ENCODE measurements at regions not wholly inside any gene's neighbourhood (a gene's known extent, or its start where the extent isn't known, plus 50 kb on each side); places are given as distances from the start of the nearest gene placed in this dataset.

GRCh38 chr3:160152638-160153037 is 72.6 kb upstream of the C3orf80 start:
- no peak for TF ChIP-seq CTCF (IDR thresholded peaks at IDR 0.05; ENCODE audit: insufficient read depth, low read depth, low read length)
- TF ChIP-seq EZH2 (IDR thresholded peaks at IDR 0.05; ENCODE audit: insufficient read depth, low read length) = no peak

Measured in astrocyte (in vitro differentiated cells and primary cell).